ENCODE measurements at regions not wholly inside any gene's neighbourhood (a gene's known extent, or its start where the extent isn't known, plus 50 kb on each side); places are given as distances from the start of the nearest gene placed in this dataset.

DNA sequence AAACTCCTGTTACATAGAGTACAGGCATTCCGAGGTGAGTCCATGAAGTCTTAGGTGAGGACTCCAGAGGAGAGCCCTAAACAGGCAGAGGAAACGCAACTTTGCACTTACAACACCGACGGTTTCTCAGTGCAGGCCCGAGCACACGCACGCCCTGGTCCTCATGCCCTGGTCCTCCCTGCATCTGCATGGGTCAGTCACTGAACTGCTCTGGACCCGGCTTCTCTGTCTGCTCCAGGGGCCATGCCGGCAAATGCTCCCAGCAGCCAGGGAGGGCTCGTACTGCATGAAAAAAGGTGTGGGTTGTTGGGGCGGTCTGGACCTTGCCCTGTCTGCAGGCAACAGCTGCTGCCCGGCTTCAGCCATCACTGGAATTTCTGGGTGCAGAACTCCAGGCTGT lies 317.3 kb upstream of the SHH start:
- TF ChIP-seq, protein P1, sequence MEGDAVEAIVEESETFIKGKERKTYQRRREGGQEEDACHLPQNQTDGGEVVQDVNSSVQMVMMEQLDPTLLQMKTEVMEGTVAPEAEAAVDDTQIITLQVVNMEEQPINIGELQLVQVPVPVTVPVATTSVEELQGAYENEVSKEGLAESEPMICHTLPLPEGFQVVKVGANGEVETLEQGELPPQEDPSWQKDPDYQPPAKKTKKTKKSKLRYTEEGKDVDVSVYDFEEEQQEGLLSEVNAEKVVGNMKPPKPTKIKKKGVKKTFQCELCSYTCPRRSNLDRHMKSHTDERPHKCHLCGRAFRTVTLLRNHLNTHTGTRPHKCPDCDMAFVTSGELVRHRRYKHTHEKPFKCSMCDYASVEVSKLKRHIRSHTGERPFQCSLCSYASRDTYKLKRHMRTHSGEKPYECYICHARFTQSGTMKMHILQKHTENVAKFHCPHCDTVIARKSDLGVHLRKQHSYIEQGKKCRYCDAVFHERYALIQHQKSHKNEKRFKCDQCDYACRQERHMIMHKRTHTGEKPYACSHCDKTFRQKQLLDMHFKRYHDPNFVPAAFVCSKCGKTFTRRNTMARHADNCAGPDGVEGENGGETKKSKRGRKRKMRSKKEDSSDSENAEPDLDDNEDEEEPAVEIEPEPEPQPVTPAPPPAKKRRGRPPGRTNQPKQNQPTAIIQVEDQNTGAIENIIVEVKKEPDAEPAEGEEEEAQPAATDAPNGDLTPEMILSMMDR (IDR thresholded peaks at IDR 0.05): no peak
- TF ChIP-seq POLR2A (IDR thresholded peaks at IDR 0.05): no peak

Measured in esophagus squamous epithelium (tissue), 4 donors.